ENCODE measurements at regions not wholly inside any gene's neighbourhood (a gene's known extent, or its start where the extent isn't known, plus 50 kb on each side); places are given as distances from the start of the nearest gene placed in this dataset.

DNA sequence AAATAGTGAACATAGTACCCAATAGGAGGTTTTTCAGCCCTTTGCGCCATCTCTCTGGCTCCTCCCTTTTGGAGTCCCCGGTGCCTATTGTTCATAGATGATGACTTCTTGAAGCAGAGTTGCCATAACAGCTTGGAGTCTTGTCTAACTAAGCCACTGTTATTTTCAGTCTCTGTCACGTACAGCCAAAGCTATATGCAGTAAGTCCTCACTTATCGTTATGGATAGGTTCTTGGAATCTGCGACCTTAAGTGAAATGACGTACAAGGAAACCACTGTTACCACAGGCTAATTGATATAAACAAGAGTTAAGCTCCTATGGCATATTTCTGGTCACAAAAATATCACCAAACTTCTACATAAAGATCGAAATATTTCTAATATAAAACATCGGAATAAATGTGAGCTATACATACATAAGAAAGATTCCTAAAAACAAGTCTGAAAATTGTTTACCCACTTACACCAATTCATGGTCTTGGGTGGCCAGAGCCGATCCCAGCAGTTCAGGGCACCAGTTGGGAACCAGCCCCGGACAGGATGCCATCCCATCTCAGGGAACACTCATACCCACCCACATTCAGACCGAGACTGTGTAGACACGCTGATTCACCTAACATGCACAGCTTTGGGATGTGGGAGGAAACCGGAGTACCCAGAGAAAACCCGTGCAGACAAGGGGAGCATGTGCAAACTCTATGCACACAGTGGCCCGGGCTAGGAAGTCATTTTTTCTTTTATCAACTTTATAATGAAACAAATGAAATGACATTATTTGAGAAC lies 76.0 kb upstream of the PRPS1L1 start:
- no peak overlapping the region for H3K4me3 ChIP-seq (ENCODE audit: low read length)
- DNase-seq (ENCODE audit: low read depth): no peak
- TF ChIP-seq, protein P1, sequence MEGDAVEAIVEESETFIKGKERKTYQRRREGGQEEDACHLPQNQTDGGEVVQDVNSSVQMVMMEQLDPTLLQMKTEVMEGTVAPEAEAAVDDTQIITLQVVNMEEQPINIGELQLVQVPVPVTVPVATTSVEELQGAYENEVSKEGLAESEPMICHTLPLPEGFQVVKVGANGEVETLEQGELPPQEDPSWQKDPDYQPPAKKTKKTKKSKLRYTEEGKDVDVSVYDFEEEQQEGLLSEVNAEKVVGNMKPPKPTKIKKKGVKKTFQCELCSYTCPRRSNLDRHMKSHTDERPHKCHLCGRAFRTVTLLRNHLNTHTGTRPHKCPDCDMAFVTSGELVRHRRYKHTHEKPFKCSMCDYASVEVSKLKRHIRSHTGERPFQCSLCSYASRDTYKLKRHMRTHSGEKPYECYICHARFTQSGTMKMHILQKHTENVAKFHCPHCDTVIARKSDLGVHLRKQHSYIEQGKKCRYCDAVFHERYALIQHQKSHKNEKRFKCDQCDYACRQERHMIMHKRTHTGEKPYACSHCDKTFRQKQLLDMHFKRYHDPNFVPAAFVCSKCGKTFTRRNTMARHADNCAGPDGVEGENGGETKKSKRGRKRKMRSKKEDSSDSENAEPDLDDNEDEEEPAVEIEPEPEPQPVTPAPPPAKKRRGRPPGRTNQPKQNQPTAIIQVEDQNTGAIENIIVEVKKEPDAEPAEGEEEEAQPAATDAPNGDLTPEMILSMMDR (conservative IDR thresholded peaks at IDR 0.05; ENCODE audit: low read depth, low read length): no peak

GRCh38 chr7:18109762-18110161 lies 82.1 kb upstream of the PRPS1L1 start:
- TF ChIP-seq, protein P1 (conservative IDR thresholded peaks at IDR 0.05; ENCODE audit: low read depth, low read length): no peak
- H3K4me3 ChIP-seq (ENCODE audit: low read length): no peak overlapping the region
- DNase-seq (ENCODE audit: low read depth): no peak

GRCh38 chr7:18116661-18117060 lies 89.0 kb upstream of the PRPS1L1 start:
- peak; percentile 49 for DNase-seq (ENCODE audit: low read depth)
- TF ChIP-seq, protein P1 (conservative IDR thresholded peaks at IDR 0.05; ENCODE audit: low read depth, low read length): no peak

GRCh38 chr7:18117482-18117881 lies 89.8 kb upstream of the PRPS1L1 start:
- H3K4me3 ChIP-seq (ENCODE audit: low read length): no peak overlapping the region
- TF ChIP-seq, protein P1 (conservative IDR thresholded peaks at IDR 0.05; ENCODE audit: low read depth, low read length): no peak
- no peak for DNase-seq (ENCODE audit: low read depth)

More at GRCh38 chr7:18116661-18117060, 89.0 kb upstream of the PRPS1L1 start:
- H3K4me3 ChIP-seq (ENCODE audit: low read length): no peak overlapping the region

GRCh38 chr7:18119985-18120384 lies 92.3 kb upstream of the PRPS1L1 start:
- TF ChIP-seq, protein P1 (conservative IDR thresholded peaks at IDR 0.05; ENCODE audit: low read depth, low read length): peak; percentile 52
- H3K4me3 ChIP-seq (ENCODE audit: low read length): no peak overlapping the region
- no peak for DNase-seq (ENCODE audit: low read depth)

DNA sequence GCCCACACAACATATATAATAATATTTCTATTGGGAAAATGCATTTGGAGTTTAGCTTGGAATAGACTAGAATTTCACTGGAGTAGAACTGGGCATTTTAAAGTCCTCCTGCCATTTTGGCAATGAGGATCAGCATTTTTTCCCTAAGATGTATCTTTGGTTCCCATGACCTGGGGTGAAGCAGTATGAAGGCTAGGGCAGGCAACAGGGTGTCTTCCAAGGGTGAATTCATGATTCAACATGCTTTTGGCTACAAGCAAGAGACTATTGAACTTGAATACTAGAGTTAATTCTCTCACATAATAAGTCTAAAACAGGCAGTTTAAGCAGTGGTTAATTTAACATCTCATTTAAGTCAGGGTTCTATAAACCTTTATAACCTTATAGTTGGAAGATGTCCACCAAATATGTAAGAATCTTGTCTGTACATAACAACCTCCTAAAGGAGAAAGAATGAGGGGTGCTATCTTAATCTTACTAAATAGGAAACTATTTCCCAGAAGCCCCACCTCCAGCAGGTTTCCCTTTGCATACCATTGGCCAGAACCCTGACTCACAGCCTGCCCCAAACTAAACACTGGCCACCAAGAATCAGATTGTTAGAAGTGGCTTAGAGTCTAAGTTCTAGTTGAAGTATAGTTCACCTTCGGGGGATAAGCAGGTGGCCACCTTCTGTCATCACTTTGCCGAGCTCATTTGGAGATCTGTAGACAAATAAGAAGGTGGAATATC lies 96.0 kb upstream of the PRPS1L1 start:
- no peak for DNase-seq (ENCODE audit: low read depth)
- TF ChIP-seq, protein P1 (conservative IDR thresholded peaks at IDR 0.05; ENCODE audit: low read depth, low read length): no peak
- no peak overlapping the region for H3K4me3 ChIP-seq (ENCODE audit: low read length)
